Neural cell (in vitro differentiated cells): ENCODE measurements at regions not wholly inside any gene's neighbourhood (a gene's known extent, or its start where the extent isn't known, plus 50 kb on each side); places are given as distances from the start of the nearest gene placed in this dataset.

Source experiments
- H2AFZ ChIP-seq: fragments of 200-600, 300-800 bp; sonication (generic), shearing (Covaris generic); 2 replicates; pipeline ENCODE4 v1.6.0; 2014; ENCODE audit warnings: low read depth, mild to moderate bottlenecking, antibody characterized with exemption, low read length, moderate library complexity
- H3F3A ChIP-seq: fragments of 200-600 bp; shearing (Covaris generic); 2 replicates; pipeline ENCODE4 v1.6.1; 2016; ENCODE audit warnings: mild to moderate bottlenecking, moderate library complexity, mixed read lengths, antibody characterized with exemption, low read length; ENCODE audit not compliant: insufficient read depth, poor library complexity, severe bottlenecking
- H3K27ac ChIP-seq: fragments of 200-600, 300-800 bp; sonication (generic), shearing (Covaris generic); 2 replicates; pipeline ENCODE4 v1.5.1; 2014; ENCODE audit warnings: mild to moderate bottlenecking, low read length, moderate library complexity
- H3K27me3 ChIP-seq: fragments of 300-800, 200-600 bp; sonication (generic), shearing (Covaris generic); 2 replicates; pipeline ENCODE4 v1.6.0; 2014; ENCODE audit warnings: mild to moderate bottlenecking, low read depth, low read length, moderate library complexity; ENCODE audit not compliant: insufficient read depth
- H3K36me3 ChIP-seq: fragments of 300-800, 200-600 bp; sonication (generic), shearing (Covaris generic); 2 replicates; pipeline ENCODE4 v1.5.1; 2014; ENCODE audit warnings: mild to moderate bottlenecking, antibody characterized with exemption, low read length, moderate library complexity; ENCODE audit not compliant: insufficient read depth
- H3K4me2 ChIP-seq: fragments of 300-800, 200-600 bp; sonication (generic), shearing (Covaris generic); 2 replicates; pipeline ENCODE4 v1.6.0; 2014; ENCODE audit warnings: mild to moderate bottlenecking, low read length
- H3K4me3 ChIP-seq: fragments of 300-800, 200-600 bp; sonication (generic), shearing (Covaris generic); 2 replicates; pipeline ENCODE4 v1.5.1; 2014; ENCODE audit warnings: mild to moderate bottlenecking, low read length, moderate library complexity
- H3K79me2 ChIP-seq: fragments of 200-600 bp; shearing (Covaris generic); replicated peaks from 2 replicates; pipeline ENCODE4 v1.6.0; 2014; ENCODE audit warnings: mild to moderate bottlenecking, low read length, moderate library complexity; ENCODE audit not compliant: insufficient read depth
- H3K9ac ChIP-seq: fragments of 300-800, 200-600 bp; sonication (generic), shearing (Covaris generic); 2 replicates; pipeline ENCODE4 v1.6.1; 2016; ENCODE audit warnings: mild to moderate bottlenecking, low read length, mixed read lengths
- H3K9me2 ChIP-seq: fragments of 200-600 bp; shearing (Covaris generic); 2 replicates; pipeline ENCODE4 v1.6.1; 2016; ENCODE audit warnings: mild to moderate bottlenecking, low read length, mixed read lengths; ENCODE audit not compliant: insufficient read depth
- H3K9me3 ChIP-seq: fragments of 200-600, 300-800 bp; sonication (generic), shearing (Covaris generic); 2 replicates; pipeline ENCODE4 v1.6.1; 2016; ENCODE audit warnings: mild to moderate bottlenecking, mixed run types, low read length, moderate library complexity, mixed read lengths
- H4K20me1 ChIP-seq: fragments of 200-600 bp; shearing (Covaris generic); 2 replicates; pipeline ENCODE4 v1.6.1; 2016; ENCODE audit warnings: mild to moderate bottlenecking, mixed run types; ENCODE audit not compliant: insufficient read depth
- CTCF ChIP-seq: fragments of 450-650 bp; IDR thresholded peaks from 2 replicates; pipeline ENCODE4 v1.5.1; 2014; ENCODE audit warnings: antibody characterized with exemption, mild to moderate bottlenecking, moderate library complexity; ENCODE audit not compliant: poor library complexity, severe bottlenecking
- EP300 ChIP-seq: fragments of 450-650 bp; conservative IDR thresholded peaks from 2 replicates; pipeline ENCODE4 v1.6.1; 2014; ENCODE audit warnings: antibody characterized with exemption, mild to moderate bottlenecking, moderate library complexity; ENCODE audit not compliant: poor library complexity, severe bottlenecking
- EZH2 ChIP-seq: fragments of 200-600, 300-800 bp; shearing (Covaris generic), sonication (generic); IDR thresholded peaks from 2 replicates; pipeline ENCODE4 v1.6.1; 2014; ENCODE audit warnings: antibody characterized with exemption, low read length, borderline replicate concordance, mild to moderate bottlenecking; ENCODE audit not compliant: insufficient read depth, poor library complexity, severe bottlenecking
- MXI1 ChIP-seq: fragments of 450-650 bp; conservative IDR thresholded peaks from 2 replicates; pipeline ENCODE4 v1.6.1; 2014; ENCODE audit warnings: antibody characterized with exemption, mild to moderate bottlenecking; ENCODE audit not compliant: poor library complexity, severe bottlenecking
- POLR2AphosphoS5 ChIP-seq: IDR thresholded peaks from 2 replicates; pipeline ENCODE4 v1.6.1; 2012
- RAD21 ChIP-seq: fragments of 450-650 bp; conservative IDR thresholded peaks from 2 replicates; pipeline ENCODE4 v1.6.1; 2014; ENCODE audit warnings: antibody characterized with exemption, mild to moderate bottlenecking, moderate library complexity
- SMC3 ChIP-seq: fragments of 450-650 bp; conservative IDR thresholded peaks from 2 replicates; pipeline ENCODE4 v1.6.1; 2014; ENCODE audit warnings: antibody characterized with exemption, mild to moderate bottlenecking, moderate library complexity; ENCODE audit not compliant: poor library complexity
- TAF1 ChIP-seq: IDR thresholded peaks from 2 replicates; pipeline ENCODE4 v1.6.1; 2012; ENCODE audit warnings: low read depth
- TF ChIP-seq, protein P1 (sequence below): IDR thresholded peaks from 2 replicates; pipeline ENCODE4 v1.6.1; 2012; ENCODE audit warnings: borderline replicate concordance

GRCh38 chr17:68760141-68760475, 158.9 kb upstream of the FAM20A start:
- H3F3A ChIP-seq, result no peaks in the 10 kb centered on the region
- H3K9me3 ChIP-seq, result no peaks in the 10 kb centered on the region
- no peak overlapping the region for H3K9ac ChIP-seq
- no peak for TF ChIP-seq EP300
- no peak for TF ChIP-seq RAD21
- TF ChIP-seq CTCF, result peak; percentile 2
- TF ChIP-seq SMC3, result peak; percentile 7
- TF ChIP-seq EZH2, result no peak
- no peak for TF ChIP-seq POLR2AphosphoS5
- H3K27ac ChIP-seq, result no peak overlapping the region
- no peaks in the 10 kb centered on the region for H3K79me2 ChIP-seq
- H2AFZ ChIP-seq, result no peak overlapping the region
- H3K27me3 ChIP-seq, result no peaks in the 10 kb centered on the region
- no peaks in the 10 kb centered on the region for H4K20me1 ChIP-seq
- H3K4me2 ChIP-seq, result no peak overlapping the region
- H3K4me3 ChIP-seq, result no peak overlapping the region
- H3K9me2 ChIP-seq, result no peaks in the 10 kb centered on the region
- no peaks in the 10 kb centered on the region for H3K36me3 ChIP-seq

- no peak overlapping the region for H3K4me3 ChIP-seq
Measured at GRCh38 chr17:68759343-68760140, 158.4 kb upstream of the FAM20A start.

More at GRCh38 chr17:68759343-68760140, 158.4 kb upstream of the FAM20A start:
- Histone ChIP-seq H3K79me2 (no peaks in the 10 kb centered on the region), H3K27ac (no peak overlapping the region), H3K4me2 (no peak overlapping the region), H3F3A (no peaks in the 10 kb centered on the region), H2AFZ (no peak overlapping the region), H4K20me1 (no peaks in the 10 kb centered on the region), H3K9me2 (no peaks in the 10 kb centered on the region), H3K9ac (no peak overlapping the region), H3K9me3 (no peaks in the 10 kb centered on the region), H3K36me3 (no peaks in the 10 kb centered on the region), H3K27me3 (no peaks in the 10 kb centered on the region)
- TF ChIP-seq EP300 (no peak), EZH2 (no peak), SMC3 (peak; percentile 85), MXI1 (no peak), POLR2AphosphoS5 (no peak), TAF1 (no peak), RAD21 (peak; percentile 91), CTCF (peak; percentile 88)
- TF ChIP-seq, protein P1, sequence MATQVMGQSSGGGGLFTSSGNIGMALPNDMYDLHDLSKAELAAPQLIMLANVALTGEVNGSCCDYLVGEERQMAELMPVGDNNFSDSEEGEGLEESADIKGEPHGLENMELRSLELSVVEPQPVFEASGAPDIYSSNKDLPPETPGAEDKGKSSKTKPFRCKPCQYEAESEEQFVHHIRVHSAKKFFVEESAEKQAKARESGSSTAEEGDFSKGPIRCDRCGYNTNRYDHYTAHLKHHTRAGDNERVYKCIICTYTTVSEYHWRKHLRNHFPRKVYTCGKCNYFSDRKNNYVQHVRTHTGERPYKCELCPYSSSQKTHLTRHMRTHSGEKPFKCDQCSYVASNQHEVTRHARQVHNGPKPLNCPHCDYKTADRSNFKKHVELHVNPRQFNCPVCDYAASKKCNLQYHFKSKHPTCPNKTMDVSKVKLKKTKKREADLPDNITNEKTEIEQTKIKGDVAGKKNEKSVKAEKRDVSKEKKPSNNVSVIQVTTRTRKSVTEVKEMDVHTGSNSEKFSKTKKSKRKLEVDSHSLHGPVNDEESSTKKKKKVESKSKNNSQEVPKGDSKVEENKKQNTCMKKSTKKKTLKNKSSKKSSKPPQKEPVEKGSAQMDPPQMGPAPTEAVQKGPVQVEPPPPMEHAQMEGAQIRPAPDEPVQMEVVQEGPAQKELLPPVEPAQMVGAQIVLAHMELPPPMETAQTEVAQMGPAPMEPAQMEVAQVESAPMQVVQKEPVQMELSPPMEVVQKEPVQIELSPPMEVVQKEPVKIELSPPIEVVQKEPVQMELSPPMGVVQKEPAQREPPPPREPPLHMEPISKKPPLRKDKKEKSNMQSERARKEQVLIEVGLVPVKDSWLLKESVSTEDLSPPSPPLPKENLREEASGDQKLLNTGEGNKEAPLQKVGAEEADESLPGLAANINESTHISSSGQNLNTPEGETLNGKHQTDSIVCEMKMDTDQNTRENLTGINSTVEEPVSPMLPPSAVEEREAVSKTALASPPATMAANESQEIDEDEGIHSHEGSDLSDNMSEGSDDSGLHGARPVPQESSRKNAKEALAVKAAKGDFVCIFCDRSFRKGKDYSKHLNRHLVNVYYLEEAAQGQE, result no peak
